Body of pancreas (tissue), 4 donors: ENCODE measurements at regions not wholly inside any gene's neighbourhood (a gene's known extent, or its start where the extent isn't known, plus 50 kb on each side); places are given as distances from the start of the nearest gene placed in this dataset.

Experiments
- ATAC-seq: fragments of 150-250 bp; one replicate; pipeline ENCODE4 v1.9.1; 2016
- DNase-seq, 4 donors: peaks; one replicate each; pipeline ENCODE4 v3.0.0-alpha.2; 2019
- H3K27ac ChIP-seq, 4 donors: fragments of 200-600 bp; sonication (generic); 1 replicate in 3 of 4; 2 replicates in 1 of 4; pipeline versions ENCODE4 v1.5.1 to v1.6.1; 2016 to 2019; ENCODE audit warnings: mild to moderate bottlenecking in 1 of 4, mixed read lengths in 1 of 4, moderate library complexity in 1 of 4
- H3K27me3 ChIP-seq, 2 donors: fragments of 200-600 bp; sonication (generic); one replicate each; pipeline ENCODE4 v1.6.0; 2016; ENCODE audit warnings: mild to moderate bottlenecking in 1 of 2
- H3K36me3 ChIP-seq, 2 donors: fragments of 200-600 bp; sonication (generic); replicated peaks in 1 of 2; 2 replicates each; pipeline ENCODE4 v1.5.1; 2016; ENCODE audit warnings: low read depth in 2 of 2; ENCODE audit not compliant: insufficient read depth in 1 of 2
- H3K4me1 ChIP-seq: fragments of 200-600 bp; sonication (generic); one replicate; pipeline ENCODE4 v1.6.0; 2016
- H3K4me3 ChIP-seq, 2 donors: fragments of 200-600 bp; sonication (generic); 1 replicate in 1 of 2; 2 replicates in 1 of 2; pipeline ENCODE4 v1.5.1; 2016 to 2019
- H3K9me3 ChIP-seq, 3 donors: fragments of 200-600 bp; sonication (generic); 1 replicate in 2 of 3; 2 replicates in 1 of 3; pipeline ENCODE4 v1.5.1; 2016
- CTCF ChIP-seq, 7 experiments: fragments of 450-650 bp in 4 of 7; fragments of 200-600 bp in 3 of 7; sonication (generic) in 3 of 7; IDR thresholded peaks; one replicate each; pipeline ENCODE4 v1.5.1; 2016 to 2019; ENCODE audit warnings: antibody characterized with exemption in 7 of 7
- POLR2A ChIP-seq, 3 donors: fragments of 450-650 bp; IDR thresholded peaks; one replicate each; pipeline ENCODE4 v1.6.1; 2016; ENCODE audit warnings: antibody characterized with exemption in 3 of 3, mild to moderate bottlenecking in 2 of 3
- WGBS, 2 donors: methylation state at CpG; one replicate each; pipeline ENCODE4 v1.1.5; 2017; 5-methylcytosine and 5-hydroxymethylcytosine counted together
- intact Hi-C: fragments of 100-400 bp; cut with DNase I; formaldehyde crosslinking; loops from one replicate; pipeline ENCODE4 v1.15.1; 2023

- intact Hi-C loops, result no loop called here
- H3K27me3 ChIP-seq, result no peaks in the 10 kb centered on the region
- no peak overlapping the region for H3K4me3 ChIP-seq
- TF ChIP-seq POLR2A (IDR thresholded peaks at IDR 0.05) (no peak), CTCF (IDR thresholded peaks at IDR 0.05) (no peak)
- no peak overlapping the region for H3K27ac ChIP-seq
- DNase-seq (no peak), ATAC-seq (no peak)
- no peaks in the 10 kb centered on the region for H3K9me3 ChIP-seq
- 72 to 74% methylated on average over 4 of the region's 4 CpGs for WGBS, 2 donors
- H3K36me3 ChIP-seq, result no peaks in the 10 kb centered on the region
- H3K4me1 ChIP-seq, result no peaks in the 10 kb centered on the region
Observed at GRCh38 chr12:58532855-58533608, 387.3 kb downstream of the LRIG3 start.

GRCh38 chr12:58533652-58534051 is 386.7 kb downstream of the LRIG3 start:
- Histone ChIP-seq H3K9me3 (no peaks in the 10 kb centered on the region), H3K27ac (no peak overlapping the region), H3K4me3 (no peak overlapping the region), H3K27me3 (no peaks in the 10 kb centered on the region), H3K36me3 (no peaks in the 10 kb centered on the region), H3K4me1 (no peaks in the 10 kb centered on the region)
- ATAC-seq, result no peak
- DNase-seq, result no peak
- WGBS, 2 donors, result 67 to 69% methylated on average over 1 of the region's 1 CpG
- TF ChIP-seq CTCF (IDR thresholded peaks at IDR 0.05), result no peak
- TF ChIP-seq POLR2A (IDR thresholded peaks at IDR 0.05), result no peak
- intact Hi-C loops, result no loop called here

GRCh38 chr12:58537278-58537677 is 383.0 kb downstream of the LRIG3 start:
- intact Hi-C loops, result loop anchor here (5.0 kb wide), 1 partner anchor 610 kb away; no protein-coding TSS in a partner anchor
- H3K4me1 ChIP-seq, result no peaks in the 10 kb centered on the region
- H3K27ac ChIP-seq, result no peak overlapping the region
- H3K4me3 ChIP-seq, result no peak overlapping the region
- 70 to 73% methylated on average over 5 of the region's 5 CpGs for WGBS, 2 donors
- ATAC-seq (no peak), DNase-seq (no peak)
- no peaks in the 10 kb centered on the region for H3K27me3 ChIP-seq
- H3K36me3 ChIP-seq, result no peaks in the 10 kb centered on the region
- TF ChIP-seq CTCF (IDR thresholded peaks at IDR 0.05), result no peak
- no peak for TF ChIP-seq POLR2A (IDR thresholded peaks at IDR 0.05)
- no peaks in the 10 kb centered on the region for H3K9me3 ChIP-seq

GRCh38 chr12:58539295-58539694 is 381.0 kb downstream of the LRIG3 start:
- Histone ChIP-seq H3K4me3 (no peak overlapping the region), H3K9me3 (no peaks in the 10 kb centered on the region), H3K4me1 (no peaks in the 10 kb centered on the region), H3K27me3 (no peaks in the 10 kb centered on the region), H3K27ac (no peak overlapping the region), H3K36me3 (no peaks in the 10 kb centered on the region)
- TF ChIP-seq POLR2A (IDR thresholded peaks at IDR 0.05), result no peak
- no peak for TF ChIP-seq CTCF (IDR thresholded peaks at IDR 0.05)
- ATAC-seq (no peak), DNase-seq (no peak)
- intact Hi-C loops, result loop anchor here (5.0 kb wide), 1 partner anchor 608 kb away; no protein-coding TSS in a partner anchor
- WGBS, 2 donors, result 44 to 55% methylated on average over 4 of the region's 4 CpGs
